ENCODE measurements at regions not wholly inside any gene's neighbourhood (a gene's known extent, or its start where the extent isn't known, plus 50 kb on each side); places are given as distances from the start of the nearest gene placed in this dataset.
"Not testable (repeated sequence)": the region's sequence is repeated elsewhere in the genome, so short reads cannot be mapped to it uniquely, and the experiment has no call there.

DNA sequence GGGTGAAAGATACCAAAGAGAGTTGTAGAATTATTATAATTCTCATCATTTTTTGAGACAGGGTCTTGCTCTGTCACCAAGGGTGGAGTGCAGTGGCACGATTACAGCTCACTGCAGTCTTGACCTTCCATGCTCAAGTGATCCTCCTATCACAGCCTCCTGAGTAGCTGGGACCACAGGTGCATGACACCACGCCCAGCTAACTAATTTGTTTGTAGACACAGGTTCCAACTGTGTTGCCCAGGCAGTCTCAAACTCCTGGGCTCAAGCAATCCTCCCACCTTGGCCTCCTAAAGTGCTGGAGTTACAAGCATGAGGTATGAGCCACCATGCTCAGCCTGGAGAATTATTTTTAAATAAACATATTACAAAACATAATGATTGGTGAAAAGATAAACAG, 92.8 kb upstream of the MSH6 start:
- DNase-seq (ENCODE audit: low spot score) = no peak

DNA sequence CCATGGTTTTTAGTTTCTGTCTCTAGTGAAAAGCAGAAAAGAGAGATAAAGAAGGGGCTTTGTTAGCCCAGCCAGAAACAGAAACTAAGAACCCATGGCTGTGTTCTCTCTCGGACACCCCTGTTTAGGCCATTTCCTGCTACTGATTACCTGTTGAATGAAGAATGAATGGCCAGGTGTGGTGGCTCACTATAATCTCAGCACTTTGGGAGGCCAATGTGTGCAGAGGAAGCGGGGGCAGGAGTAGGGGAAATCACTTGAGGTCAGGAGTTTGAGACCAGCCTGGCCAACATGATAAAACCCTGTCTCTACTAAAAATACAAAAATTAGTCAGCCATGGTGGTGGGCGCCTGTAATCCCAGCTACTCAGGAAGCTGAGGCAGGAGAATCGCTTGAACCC, 93.8 kb upstream of the MSH6 start:
- DNase-seq (ENCODE audit: low spot score) = not testable (repeated sequence)

DNA sequence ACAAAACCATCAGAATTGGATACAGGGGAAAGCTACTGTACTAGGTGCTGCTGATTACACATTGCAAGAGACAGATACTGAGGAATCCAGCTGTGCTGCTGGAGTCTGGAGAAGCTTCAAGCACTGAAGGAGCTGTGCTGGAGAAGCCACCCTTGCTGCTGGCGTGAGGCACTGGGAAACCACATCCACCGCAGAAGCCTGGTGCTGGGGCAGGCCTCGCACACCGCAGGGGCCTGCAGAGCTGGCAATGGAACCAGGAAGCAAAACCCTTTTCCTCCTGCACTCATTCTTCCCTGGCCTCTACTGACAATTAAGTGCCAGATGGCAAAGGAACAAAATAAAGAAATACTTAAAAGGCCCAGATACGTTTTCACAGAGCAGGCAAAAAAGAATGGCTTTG, 94.4 kb upstream of the MSH6 start:
- no peak for DNase-seq (ENCODE audit: low spot score)

- DNase-seq (ENCODE audit: low spot score) = no peak
Measured at GRCh38 chr2:47687856-47688255, 95.1 kb upstream of the MSH6 start.

DNA sequence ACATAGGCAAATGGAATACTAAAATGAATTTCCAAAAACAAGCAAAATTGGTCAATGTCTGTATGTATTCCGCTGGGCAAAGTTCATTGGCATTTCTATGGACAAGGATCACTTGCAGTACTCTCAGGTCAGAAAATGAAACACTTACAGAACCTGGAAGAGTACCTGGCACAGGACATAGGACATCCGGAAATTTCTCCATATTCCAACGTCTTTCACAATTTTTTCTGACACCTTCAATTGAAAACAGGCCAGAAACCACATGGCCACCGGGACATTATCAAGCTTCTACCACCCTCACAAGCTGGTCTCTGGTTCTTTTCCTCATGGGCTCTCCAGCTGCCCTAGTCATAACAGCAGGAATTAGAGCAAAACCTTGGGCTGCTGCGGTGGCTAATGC, 96.9 kb upstream of the MSH6 start:
- DNase-seq (ENCODE audit: low spot score) = no peak

GRCh38 chr2:47682216-47682749, 100.7 kb upstream of the MSH6 start:
- DNase-seq (ENCODE audit: low spot score) = no peak

DNA sequence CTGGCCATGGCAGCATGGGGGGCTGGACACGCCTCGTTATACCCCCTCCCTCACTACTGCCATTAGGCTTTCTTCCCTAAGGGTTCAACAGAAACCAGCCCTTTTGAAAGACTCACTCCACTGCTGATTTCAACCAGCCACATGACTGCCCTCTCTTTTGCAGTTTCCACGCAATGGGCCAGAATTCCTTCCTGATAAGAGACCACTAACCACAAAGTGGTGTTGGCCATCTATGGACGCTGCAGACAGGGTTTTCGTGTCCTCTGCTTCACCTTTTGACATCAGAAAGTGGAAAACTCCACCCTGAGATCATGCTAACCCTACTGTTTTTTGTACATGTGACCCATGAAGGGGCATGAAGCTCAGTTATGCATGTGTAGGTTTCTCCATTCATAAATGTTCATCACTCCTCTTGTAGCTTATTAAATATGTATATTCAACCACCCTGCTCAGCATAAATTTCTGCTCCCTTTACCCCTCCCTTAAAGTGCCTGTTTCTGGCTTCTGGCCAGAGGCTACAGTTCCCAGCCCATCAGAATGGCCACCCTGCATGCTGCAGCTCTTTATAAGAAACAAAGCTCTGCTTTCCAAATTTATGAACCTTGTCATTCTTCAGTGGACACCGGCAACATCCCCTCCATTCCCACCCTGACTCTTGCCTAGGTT, 105.6 kb upstream of the KCNK12 start:
- DNase-seq (ENCODE audit: low spot score) = no peak

GRCh38 chr2:47675196-47675825, 104.5 kb upstream of the KCNK12 start:
- no peak for DNase-seq (ENCODE audit: low spot score)

- DNase-seq (ENCODE audit: low spot score) = no peak
Measured at GRCh38 chr2:47666332-47666731, 95.5 kb upstream of the KCNK12 start.

- no peak for DNase-seq (ENCODE audit: low spot score)
Measured at GRCh38 chr2:47664817-47665216, 94.0 kb upstream of the KCNK12 start.

GRCh38 chr2:47662552-47662951, 91.8 kb upstream of the KCNK12 start:
- DNase-seq (ENCODE audit: low spot score) = no peak

DNA sequence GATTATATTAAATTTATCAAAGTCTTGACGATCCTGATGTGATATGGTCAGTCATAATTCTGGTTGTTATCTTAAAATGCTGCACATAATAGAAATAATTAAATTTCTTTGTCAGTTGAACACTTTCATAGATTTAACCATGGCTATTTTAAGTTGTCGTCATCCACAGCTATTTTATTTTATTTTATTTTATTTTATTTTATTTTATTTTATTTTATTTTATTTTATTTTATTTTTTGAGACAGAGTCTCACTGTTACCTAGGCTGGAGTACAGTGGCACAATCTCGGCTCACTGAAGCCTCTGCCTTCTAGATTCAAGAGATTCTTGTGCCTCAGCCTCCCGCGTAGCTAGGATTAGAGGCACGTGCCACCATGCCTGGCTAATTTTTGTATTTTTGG, 90.5 kb upstream of the KCNK12 start:
- no peak for DNase-seq (ENCODE audit: low spot score)

- no peak for DNase-seq (ENCODE audit: low spot score)
Measured at GRCh38 chr2:47660168-47660567, 89.4 kb upstream of the KCNK12 start.

- no peak for DNase-seq (ENCODE audit: low spot score)
Measured at GRCh38 chr2:47658646-47659320, 88.0 kb upstream of the KCNK12 start.

- DNase-seq (ENCODE audit: low spot score) = no peak
Measured at GRCh38 chr2:47657886-47658489, 87.2 kb upstream of the KCNK12 start.

- no peak for DNase-seq (ENCODE audit: low spot score)
Measured at GRCh38 chr2:47656715-47657600, 86.2 kb upstream of the KCNK12 start.

DNA sequence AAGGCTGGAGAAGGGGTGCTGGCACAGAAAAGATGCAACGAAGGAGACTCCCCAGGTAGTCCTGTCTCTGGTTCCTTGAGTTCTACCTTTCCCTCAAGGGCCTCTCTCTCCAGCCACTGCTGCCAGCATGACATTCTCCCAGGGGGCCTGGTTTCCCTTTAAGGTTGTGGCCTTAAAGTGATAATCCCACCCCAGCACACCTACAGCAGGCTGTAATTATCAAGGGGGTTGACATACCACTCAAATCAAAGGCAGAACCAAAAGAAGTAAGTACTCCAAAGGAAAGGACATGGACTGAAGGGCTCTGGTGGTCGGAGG, 84.7 kb upstream of the KCNK12 start:
- no peak for DNase-seq (ENCODE audit: low spot score)

GRCh38 chr2:47654790-47655562, 84.2 kb upstream of the KCNK12 start:
- no peak for DNase-seq (ENCODE audit: low spot score)

DNA sequence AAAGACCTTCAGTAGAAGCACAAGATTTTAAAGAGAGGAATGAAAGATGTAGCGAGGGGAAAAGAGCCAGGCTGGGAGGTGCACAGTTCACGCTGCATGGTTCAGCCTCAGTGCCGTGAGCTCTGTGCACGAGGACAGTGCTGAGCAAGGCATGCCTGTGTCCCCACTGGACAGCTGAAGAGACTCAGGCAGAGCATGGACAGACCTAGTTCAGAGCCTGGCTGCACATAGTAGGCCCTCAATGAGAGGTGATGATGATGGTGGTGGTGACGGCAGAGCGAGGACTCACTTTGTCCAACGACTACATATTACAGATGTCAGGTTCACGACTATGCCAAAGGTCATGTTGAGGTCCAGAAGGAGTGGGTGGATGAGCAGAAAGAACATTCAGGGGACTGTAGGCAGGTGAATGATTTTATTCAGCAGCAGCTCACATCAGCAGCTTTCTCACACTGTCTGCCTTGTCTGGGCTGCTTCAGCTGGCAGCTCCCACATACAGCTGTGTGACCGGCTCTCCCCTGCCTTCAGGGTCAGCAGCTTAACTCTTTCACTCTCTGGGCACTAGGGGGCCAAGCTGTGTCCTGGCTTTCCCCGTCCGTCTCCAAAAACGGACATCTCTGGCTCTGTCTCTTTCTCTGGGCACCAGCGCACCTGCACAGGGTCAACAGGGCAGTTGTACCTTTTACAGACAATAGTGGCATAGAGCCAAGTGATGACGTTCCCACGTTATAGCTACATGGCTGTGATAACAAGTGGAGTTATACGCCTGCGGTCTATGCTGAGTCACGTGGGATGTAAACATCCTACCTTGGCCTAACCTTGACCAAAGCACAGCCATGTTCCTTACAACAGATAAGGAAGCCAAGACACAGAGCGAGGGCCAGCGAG, 83.4 kb upstream of the KCNK12 start:
- DNase-seq (ENCODE audit: low spot score) = no peak

DNA sequence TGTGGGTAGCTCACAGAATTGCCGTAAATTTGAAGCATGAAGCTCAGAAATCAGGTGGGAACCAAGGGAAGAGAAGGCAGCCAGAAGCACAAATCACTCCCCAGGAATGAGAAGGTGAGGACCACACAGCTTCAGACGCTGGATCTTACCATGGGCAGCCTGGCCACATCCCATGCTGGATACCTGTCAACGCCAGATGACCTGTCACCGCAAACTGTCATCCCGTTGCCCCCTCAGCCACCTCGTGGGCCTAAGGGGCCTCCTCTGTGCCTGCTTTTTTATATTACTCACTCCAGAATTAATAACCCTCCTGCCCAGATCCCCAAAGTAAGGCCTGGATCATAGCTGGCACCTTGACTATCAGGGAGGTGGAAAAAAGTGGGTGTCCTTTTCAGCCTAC, 82.3 kb upstream of the KCNK12 start:
- DNase-seq (ENCODE audit: low spot score) = no peak

All from AG08396 (cell line).